ENCODE measurements at regions not wholly inside any gene's neighbourhood (a gene's known extent, or its start where the extent isn't known, plus 50 kb on each side); places are given as distances from the start of the nearest gene placed in this dataset.
A peak's percentile ranks its signal among the peaks of the same experiment; 100 is the strongest.

DNA sequence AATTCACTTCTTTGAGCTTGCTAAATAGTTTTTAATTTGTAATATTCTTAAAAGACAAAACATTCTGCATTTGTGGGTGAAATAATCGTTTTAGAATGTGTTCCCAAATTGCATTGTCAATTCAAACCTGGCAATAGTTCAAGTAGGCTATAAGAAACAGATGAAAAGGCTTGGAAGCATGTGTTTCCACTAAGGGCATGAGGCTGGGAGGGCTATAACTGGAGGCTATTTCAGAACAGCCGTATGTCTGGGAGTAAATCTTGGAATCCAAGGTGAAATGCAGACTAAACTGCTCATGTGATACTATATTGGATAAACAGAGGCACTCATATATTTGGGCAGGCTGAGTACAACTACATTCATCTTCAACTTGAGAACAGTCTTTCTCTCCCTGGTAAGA, 117.4 kb upstream of the GRPR start:
- no peak for DNase-seq
- Histone ChIP-seq H3K4me3 (no peak overlapping the region), H3K36me3 (no peaks in the 10 kb centered on the region), H3K27ac (no peak overlapping the region), H3K9me3 (no peaks in the 10 kb centered on the region), H3K27me3 (peaks cover 0 to 6% (median 3%) of the 10 kb centered on the region in 4 donors), H3K4me1 (no peaks in the 10 kb centered on the region)
- TF ChIP-seq, protein P1, sequence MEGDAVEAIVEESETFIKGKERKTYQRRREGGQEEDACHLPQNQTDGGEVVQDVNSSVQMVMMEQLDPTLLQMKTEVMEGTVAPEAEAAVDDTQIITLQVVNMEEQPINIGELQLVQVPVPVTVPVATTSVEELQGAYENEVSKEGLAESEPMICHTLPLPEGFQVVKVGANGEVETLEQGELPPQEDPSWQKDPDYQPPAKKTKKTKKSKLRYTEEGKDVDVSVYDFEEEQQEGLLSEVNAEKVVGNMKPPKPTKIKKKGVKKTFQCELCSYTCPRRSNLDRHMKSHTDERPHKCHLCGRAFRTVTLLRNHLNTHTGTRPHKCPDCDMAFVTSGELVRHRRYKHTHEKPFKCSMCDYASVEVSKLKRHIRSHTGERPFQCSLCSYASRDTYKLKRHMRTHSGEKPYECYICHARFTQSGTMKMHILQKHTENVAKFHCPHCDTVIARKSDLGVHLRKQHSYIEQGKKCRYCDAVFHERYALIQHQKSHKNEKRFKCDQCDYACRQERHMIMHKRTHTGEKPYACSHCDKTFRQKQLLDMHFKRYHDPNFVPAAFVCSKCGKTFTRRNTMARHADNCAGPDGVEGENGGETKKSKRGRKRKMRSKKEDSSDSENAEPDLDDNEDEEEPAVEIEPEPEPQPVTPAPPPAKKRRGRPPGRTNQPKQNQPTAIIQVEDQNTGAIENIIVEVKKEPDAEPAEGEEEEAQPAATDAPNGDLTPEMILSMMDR (IDR thresholded peaks at IDR 0.05) = no peak
- no peak for FAIRE-seq
- no peak for ATAC-seq
- 53 to 63% methylated on average over 2 of the region's 2 CpGs for WGBS, 2 donors
- intact Hi-C loops (cut with DNase I) = no loop called here

GRCh38 chrX:16002185-16002584, 121.2 kb upstream of the GRPR start:
- Histone ChIP-seq H3K36me3 (no peaks in the 10 kb centered on the region), H3K9me3 (no peaks in the 10 kb centered on the region), H3K4me3 (no peak overlapping the region), H3K4me1 (no peaks in the 10 kb centered on the region), H3K27me3 (peaks cover 0 to 6% (median 2%) of the 10 kb centered on the region in 4 donors), H3K27ac (no peak overlapping the region)
- TF ChIP-seq, protein P1 (IDR thresholded peaks at IDR 0.05) = no peak
- ATAC-seq (no peak), DNase-seq (no peak), FAIRE-seq (no peak)
- 58 to 70% methylated on average over 1 of the region's 1 CpG for WGBS, 2 donors
- intact Hi-C loops (cut with DNase I) = no loop called here

GRCh38 chrX:15998350-15998749, 125.0 kb upstream of the GRPR start:
- 49 to 50% methylated on average over 2 of the region's 2 CpGs for WGBS, 2 donors
- Histone ChIP-seq H3K27ac (no peak overlapping the region), H3K9me3 (no peaks in the 10 kb centered on the region), H3K36me3 (no peaks in the 10 kb centered on the region), H3K4me3 (no peak overlapping the region), H3K4me1 (no peaks in the 10 kb centered on the region), H3K27me3 (peaks cover 0 to 4% (median 0%) of the 10 kb centered on the region in 4 donors)
- ATAC-seq (no peak), FAIRE-seq (peak; percentile 29), DNase-seq (no peak)
- TF ChIP-seq, protein P1 (IDR thresholded peaks at IDR 0.05) = no peak
- intact Hi-C loops (cut with DNase I) = no loop called here

- no peaks in the 10 kb centered on the region for H3K9me3 ChIP-seq
- FAIRE-seq (no peak), ATAC-seq (no peak), DNase-seq (no peak)
- intact Hi-C loops (cut with DNase I) = no loop called here
- no peaks in the 10 kb centered on the region for H3K4me1 ChIP-seq
- TF ChIP-seq, protein P1 (IDR thresholded peaks at IDR 0.05) = no peak
- WGBS, 2 donors = 73 to 76% methylated on average over 4 of the region's 4 CpGs
- H3K36me3 ChIP-seq = no peaks in the 10 kb centered on the region
- no peaks in the 10 kb centered on the region for H3K27me3 ChIP-seq
- H3K4me3 ChIP-seq = no peak overlapping the region
- H3K27ac ChIP-seq = no peak overlapping the region
Measured at GRCh38 chrX:15989716-15990115, 133.6 kb upstream of the GRPR start.

GRCh38 chrX:15988661-15989603, 134.3 kb upstream of the AP1S2 start:
- H3K4me3 ChIP-seq = no peak overlapping the region
- H3K27ac ChIP-seq = no peak overlapping the region
- no peaks in the 10 kb centered on the region for H3K4me1 ChIP-seq
- FAIRE-seq (no peak), DNase-seq (no peak), ATAC-seq (no peak)
- intact Hi-C loops (cut with DNase I) = no loop called here
- no peaks in the 10 kb centered on the region for H3K36me3 ChIP-seq
- WGBS, 2 donors = 68 to 84% methylated on average over 5 of the region's 5 CpGs
- H3K27me3 ChIP-seq = no peaks in the 10 kb centered on the region
- no peaks in the 10 kb centered on the region for H3K9me3 ChIP-seq
- TF ChIP-seq, protein P1 (IDR thresholded peaks at IDR 0.05) = no peak

Data from pancreas (tissue), 10 donors.